ENCODE measurements at regions not wholly inside any gene's neighbourhood (a gene's known extent, or its start where the extent isn't known, plus 50 kb on each side); places are given as distances from the start of the nearest gene placed in this dataset.

DNA sequence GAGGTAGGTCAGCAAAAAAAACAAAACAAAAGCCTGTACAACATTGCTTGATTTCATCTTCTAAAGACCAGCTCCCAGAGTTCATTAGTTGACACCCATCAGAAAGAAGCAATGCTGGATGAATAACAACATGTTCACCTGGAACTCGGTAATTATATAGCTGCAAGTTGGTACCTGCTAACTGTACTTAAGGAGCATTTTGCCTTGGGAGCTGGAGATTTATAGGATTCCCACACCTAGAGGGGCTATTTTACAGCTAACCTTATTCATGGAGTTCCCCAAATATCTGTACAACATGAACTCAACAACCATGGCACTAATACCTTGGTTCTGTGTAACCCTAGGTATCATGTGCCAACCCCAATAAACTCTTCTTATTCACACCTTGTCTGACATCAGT is 281.1 kb upstream of the NCKAP5 start (continued):
- TF ChIP-seq, protein P1, sequence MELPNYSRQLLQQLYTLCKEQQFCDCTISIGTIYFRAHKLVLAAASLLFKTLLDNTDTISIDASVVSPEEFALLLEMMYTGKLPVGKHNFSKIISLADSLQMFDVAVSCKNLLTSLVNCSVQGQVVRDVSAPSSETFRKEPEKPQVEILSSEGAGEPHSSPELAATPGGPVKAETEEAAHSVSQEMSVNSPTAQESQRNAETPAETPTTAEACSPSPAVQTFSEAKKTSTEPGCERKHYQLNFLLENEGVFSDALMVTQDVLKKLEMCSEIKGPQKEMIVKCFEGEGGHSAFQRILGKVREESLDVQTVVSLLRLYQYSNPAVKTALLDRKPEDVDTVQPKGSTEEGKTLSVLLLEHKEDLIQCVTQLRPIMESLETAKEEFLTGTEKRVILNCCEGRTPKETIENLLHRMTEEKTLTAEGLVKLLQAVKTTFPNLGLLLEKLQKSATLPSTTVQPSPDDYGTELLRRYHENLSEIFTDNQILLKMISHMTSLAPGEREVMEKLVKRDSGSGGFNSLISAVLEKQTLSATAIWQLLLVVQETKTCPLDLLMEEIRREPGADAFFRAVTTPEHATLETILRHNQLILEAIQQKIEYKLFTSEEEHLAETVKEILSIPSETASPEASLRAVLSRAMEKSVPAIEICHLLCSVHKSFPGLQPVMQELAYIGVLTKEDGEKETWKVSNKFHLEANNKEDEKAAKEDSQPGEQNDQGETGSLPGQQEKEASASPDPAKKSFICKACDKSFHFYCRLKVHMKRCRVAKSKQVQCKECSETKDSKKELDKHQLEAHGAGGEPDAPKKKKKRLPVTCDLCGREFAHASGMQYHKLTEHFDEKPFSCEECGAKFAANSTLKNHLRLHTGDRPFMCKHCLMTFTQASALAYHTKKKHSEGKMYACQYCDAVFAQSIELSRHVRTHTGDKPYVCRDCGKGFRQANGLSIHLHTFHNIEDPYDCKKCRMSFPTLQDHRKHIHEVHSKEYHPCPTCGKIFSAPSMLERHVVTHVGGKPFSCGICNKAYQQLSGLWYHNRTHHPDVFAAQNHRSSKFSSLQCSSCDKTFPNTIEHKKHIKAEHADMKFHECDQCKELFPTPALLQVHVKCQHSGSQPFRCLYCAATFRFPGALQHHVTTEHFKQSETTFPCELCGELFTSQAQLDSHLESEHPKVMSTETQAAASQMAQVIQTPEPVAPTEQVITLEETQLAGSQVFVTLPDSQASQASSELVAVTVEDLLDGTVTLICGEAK (IDR thresholded peaks at IDR 0.05; ENCODE audit: borderline replicate concordance), result no peak

DNA sequence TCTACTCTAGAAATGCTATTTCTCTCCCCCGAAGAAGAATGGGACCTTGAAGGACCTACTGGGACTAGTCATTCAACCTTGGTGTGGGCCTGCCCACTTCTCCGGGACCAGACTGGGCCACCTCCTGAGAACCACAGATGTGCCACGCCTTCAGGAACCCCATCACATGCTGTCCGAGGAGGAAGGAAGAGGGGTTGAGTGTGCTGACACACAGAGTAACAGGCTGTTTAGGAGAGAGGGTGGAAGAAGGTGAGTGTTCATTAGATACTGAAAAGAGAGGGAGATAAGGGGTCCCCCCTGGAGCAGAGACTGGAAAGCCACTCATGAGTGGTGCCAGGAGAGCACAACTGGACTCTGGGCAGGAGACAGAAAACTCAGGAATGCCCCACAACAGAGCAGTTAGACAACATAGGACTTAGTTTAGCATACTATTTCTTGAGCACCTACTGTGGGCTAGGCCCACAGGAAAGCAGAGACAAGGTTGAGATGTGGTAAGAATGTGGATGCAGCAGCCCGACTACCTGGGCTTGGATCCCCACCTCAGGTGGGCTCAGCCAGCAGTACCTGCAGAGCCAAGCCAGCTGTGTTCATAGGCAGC is 286.4 kb upstream of the NCKAP5 start:
- BruUV-seq (replicated peaks), result no TSS peak
- in situ Hi-C loops (cut with MboI), result no loop called here
- Histone ChIP-seq H3K4me2 (ENCODE audit: control insufficient read depth, insufficient read depth) (no peak overlapping the region), H3K79me2 (ENCODE audit: control insufficient read depth, insufficient read depth, low read length) (no peaks in the 10 kb centered on the region), H2AFZ (ENCODE audit: control insufficient read depth, low read depth, low read length) (no peak overlapping the region), H3K27ac (ENCODE audit: control insufficient read depth, insufficient read depth) (no peak overlapping the region), H3K4me1 (ENCODE audit: control insufficient read depth, insufficient read depth, low read length) (no peaks in the 10 kb centered on the region), H3K9ac (ENCODE audit: control insufficient read depth, insufficient read depth, low read length) (no peak overlapping the region), H3K9me3 (replicated peaks; ENCODE audit: control insufficient read depth, insufficient read depth, low read length) (no peaks in the 10 kb centered on the region; the same call in 2 of the 3 replicates), H3K27me3 (replicated peaks in 1 of 2; ENCODE audit: control insufficient read depth in 2 of 2, insufficient read depth in 2 of 2, low read length in 1 of 2) (0 out of 4 replicates have a peak, but pooled peaks cover 0 to 5% of the 10 kb centered on the region in 2 experiments), H4K20me1 (ENCODE audit: control insufficient read depth, insufficient read depth) (no peaks in the 10 kb centered on the region), H3K36me3 (ENCODE audit: control insufficient read depth in 2 of 2, insufficient read depth in 2 of 2, low read length in 1 of 2) (no peaks in the 10 kb centered on the region), H3K4me3 (no peak overlapping the region)
- ChIA-PET POLR2A (no interaction called here), SMC1A (ENCODE audit: uncharacterized antibody, unreplicated experiment) (interaction anchor here (0.8 kb wide), 1 partner anchor 1283 kb away, joined by 4 read pairs; no protein-coding TSS in a partner anchor), CTCF (no interaction called here), RAD21 (ENCODE audit: unreplicated experiment) (no interaction called here)
- WGBS (ENCODE audit: insufficient coverage, insufficient replicate concordance, low lambda C conversion rate, missing lambda C conversion rate), result 19% methylated on average over 5 of the region's 5 CpGs
- no peak for ATAC-seq
- TF ChIP-seq LARP7 (IDR thresholded peaks at IDR 0.05) (no peak), SREBF1 (IDR thresholded peaks at IDR 0.05; ENCODE audit: low read length) (no peak)
- no peak for DNase-seq (ENCODE audit: low read depth, low spot score)
- FAIRE-seq, result no peak
- intact Hi-C loops (cut with micrococcal nuclease; ENCODE audit: unreplicated experiment), result no loop called here

Measured in GM12878 (cell line).